ENCODE measurements at regions not wholly inside any gene's neighbourhood (a gene's known extent, or its start where the extent isn't known, plus 50 kb on each side); places are given as distances from the start of the nearest gene placed in this dataset.

DNA sequence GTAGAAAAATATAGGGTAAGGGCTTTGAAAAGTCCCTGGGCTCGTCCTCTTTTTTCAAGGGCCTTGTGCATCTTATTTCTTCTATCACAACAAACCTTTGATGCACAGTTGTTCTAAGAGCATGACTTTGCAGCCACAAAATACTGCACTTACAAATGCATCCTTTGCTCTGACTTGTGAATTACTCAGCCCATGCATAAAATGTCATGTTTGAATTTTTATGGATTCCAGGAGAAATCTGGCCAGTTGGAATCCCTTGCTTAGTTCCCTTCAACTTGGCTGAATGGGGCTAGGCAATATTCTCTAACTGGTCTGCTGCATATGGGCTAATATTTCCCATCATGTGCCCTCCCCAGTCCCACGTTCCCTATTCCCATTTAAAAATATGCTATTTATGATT is 523.9 kb upstream of the RGMA start:
- Histone ChIP-seq H3K27ac (no peak overlapping the region), H3K9me3 (no peaks in the 10 kb centered on the region), H3K4me1 (no peaks in the 10 kb centered on the region), H3K4me3 (no peak overlapping the region), H3K27me3 (no peaks in the 10 kb centered on the region), H3K36me3 (ENCODE audit: low read depth, missing control alignments) (no peaks in the 10 kb centered on the region)
- 83 to 84% methylated on average over 2 of the region's 2 CpGs for WGBS, 2 donors
- intact Hi-C loops (cut with DNase I; ENCODE audit: low total_unique reads), result no loop called here
- DNase-seq, result no peak
- TF ChIP-seq POLR2A (IDR thresholded peaks at IDR 0.05), result no peak
- TF ChIP-seq, protein P1, sequence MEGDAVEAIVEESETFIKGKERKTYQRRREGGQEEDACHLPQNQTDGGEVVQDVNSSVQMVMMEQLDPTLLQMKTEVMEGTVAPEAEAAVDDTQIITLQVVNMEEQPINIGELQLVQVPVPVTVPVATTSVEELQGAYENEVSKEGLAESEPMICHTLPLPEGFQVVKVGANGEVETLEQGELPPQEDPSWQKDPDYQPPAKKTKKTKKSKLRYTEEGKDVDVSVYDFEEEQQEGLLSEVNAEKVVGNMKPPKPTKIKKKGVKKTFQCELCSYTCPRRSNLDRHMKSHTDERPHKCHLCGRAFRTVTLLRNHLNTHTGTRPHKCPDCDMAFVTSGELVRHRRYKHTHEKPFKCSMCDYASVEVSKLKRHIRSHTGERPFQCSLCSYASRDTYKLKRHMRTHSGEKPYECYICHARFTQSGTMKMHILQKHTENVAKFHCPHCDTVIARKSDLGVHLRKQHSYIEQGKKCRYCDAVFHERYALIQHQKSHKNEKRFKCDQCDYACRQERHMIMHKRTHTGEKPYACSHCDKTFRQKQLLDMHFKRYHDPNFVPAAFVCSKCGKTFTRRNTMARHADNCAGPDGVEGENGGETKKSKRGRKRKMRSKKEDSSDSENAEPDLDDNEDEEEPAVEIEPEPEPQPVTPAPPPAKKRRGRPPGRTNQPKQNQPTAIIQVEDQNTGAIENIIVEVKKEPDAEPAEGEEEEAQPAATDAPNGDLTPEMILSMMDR (IDR thresholded peaks at IDR 0.05), result no peak

DNA sequence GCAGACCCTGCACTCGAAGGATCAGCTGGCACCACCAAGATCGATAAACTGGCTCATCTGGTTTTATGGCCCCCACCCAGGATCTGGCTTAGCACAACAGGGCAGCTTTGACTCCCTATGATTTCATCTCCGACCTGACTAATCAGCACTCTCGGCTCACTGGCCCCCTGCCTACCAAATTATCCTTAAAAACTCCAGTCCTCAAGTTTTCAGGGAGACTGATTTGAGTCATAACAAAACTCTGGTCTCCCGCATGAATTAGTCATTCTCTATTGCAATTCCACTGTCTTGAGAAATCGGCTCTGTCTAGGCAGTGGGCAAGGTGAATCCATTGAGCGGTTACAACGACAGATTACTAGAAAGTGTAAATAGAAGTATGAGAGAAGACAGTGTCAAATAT is 521.9 kb upstream of the RGMA start:
- intact Hi-C loops (cut with DNase I; ENCODE audit: low total_unique reads), result no loop called here

DNA sequence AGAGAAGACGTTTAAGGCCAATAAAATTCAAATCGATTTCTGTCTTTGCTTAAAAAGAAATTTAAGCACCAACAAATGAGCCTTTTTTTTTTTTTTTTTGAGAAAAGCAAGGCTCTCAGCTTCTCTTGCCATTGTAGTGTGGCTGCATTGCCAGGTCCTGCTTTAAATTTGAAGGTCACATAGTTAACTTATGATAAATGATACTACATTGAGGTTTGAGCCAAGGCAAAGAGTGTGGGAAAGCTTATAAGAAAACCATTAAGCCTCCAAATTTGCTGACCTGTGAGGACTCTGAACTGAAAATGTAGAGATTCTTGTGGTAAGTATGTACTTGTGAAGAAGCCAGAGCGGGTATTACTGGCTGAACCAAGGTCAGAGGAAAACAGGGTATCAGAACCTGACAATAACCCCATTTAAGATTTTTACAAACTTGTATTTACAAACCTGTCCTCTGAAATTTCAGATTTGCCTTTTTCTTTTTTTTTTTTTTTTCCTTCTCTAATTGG is 519.7 kb upstream of the RGMA start:
- 53 to 54% methylated on average over 3 of the region's 3 CpGs for WGBS, 2 donors
- Histone ChIP-seq H3K9me3 (no peaks in the 10 kb centered on the region), H3K36me3 (ENCODE audit: low read depth, missing control alignments) (no peaks in the 10 kb centered on the region), H3K27ac (no peak overlapping the region), H3K4me1 (no peaks in the 10 kb centered on the region), H3K27me3 (no peaks in the 10 kb centered on the region), H3K4me3 (no peak overlapping the region)
- TF ChIP-seq POLR2A (IDR thresholded peaks at IDR 0.05), result no peak
- TF ChIP-seq, protein P1 (IDR thresholded peaks at IDR 0.05), result no peak
- DNase-seq, result no peak
- intact Hi-C loops (cut with DNase I; ENCODE audit: low total_unique reads), result no loop called here

More for the DNA sequence above, 521.9 kb upstream of the RGMA start:
- Histone ChIP-seq H3K9me3 (no peaks in the 10 kb centered on the region), H3K27me3 (no peaks in the 10 kb centered on the region), H3K4me3 (no peak overlapping the region), H3K27ac (no peak overlapping the region), H3K4me1 (no peaks in the 10 kb centered on the region), H3K36me3 (ENCODE audit: low read depth, missing control alignments) (no peaks in the 10 kb centered on the region)
- DNase-seq, result no peak
- WGBS, 2 donors, result 89 to 98% methylated on average over 8 of the region's 8 CpGs
- TF ChIP-seq POLR2A (IDR thresholded peaks at IDR 0.05), result no peak
- TF ChIP-seq, protein P1 (IDR thresholded peaks at IDR 0.05), result no peak

DNA sequence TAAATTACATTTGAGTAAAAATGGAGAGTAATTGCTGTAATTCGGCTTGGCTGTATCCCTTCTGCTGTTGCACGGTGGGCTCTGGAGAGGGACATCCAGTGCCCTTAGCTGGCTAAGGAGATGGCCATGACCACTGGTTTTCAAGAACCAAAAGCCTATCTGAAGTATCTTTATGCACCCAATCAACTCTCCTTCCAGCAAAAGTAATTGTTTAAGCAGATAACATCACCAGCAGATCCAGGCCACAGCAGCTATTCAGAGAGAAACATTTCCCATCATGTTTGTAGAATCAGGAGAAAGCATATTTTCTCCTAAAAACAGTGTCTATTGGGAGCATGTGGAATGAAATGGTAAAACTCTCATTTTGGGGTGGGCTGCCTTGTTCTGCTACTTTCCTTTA is 514.5 kb upstream of the RGMA start:
- H3K4me1 ChIP-seq, result no peaks in the 10 kb centered on the region
- 86 to 87% methylated on average over 2 of the region's 2 CpGs for WGBS, 2 donors
- intact Hi-C loops (cut with DNase I; ENCODE audit: low total_unique reads), result no loop called here

DNA sequence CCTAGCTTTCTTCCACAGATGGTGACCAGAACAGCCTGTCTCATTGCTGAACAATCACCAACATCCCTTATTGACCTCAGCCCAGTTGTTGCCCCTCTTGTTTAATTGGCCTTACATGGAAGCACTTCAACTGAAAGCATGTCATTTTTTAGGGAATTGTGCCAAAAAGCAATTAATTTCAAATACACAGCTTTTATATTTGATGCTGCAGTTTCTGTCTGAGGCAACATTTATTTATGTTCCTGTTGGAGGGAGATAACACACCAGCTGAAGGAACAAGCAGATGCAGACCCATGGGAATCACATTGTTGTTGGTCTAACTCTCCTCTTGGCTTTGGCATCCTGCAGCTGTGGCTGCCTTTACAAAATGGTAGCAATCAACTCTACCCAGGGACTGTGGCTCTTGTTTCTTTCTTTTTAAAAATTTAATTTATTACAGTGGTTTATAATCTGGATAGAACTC is 498.1 kb upstream of the RGMA start:
- H3K4me1 ChIP-seq, result no peaks in the 10 kb centered on the region
- intact Hi-C loops (cut with DNase I; ENCODE audit: low total_unique reads), result no loop called here
- H3K27me3 ChIP-seq, result no peaks in the 10 kb centered on the region
- H3K4me3 ChIP-seq, result no peak overlapping the region
- DNase-seq, result no peak
- no peaks in the 10 kb centered on the region for H3K9me3 ChIP-seq
- H3K27ac ChIP-seq, result no peak overlapping the region
- H3K36me3 ChIP-seq (ENCODE audit: low read depth, missing control alignments), result no peaks in the 10 kb centered on the region
- TF ChIP-seq, protein P1 (IDR thresholded peaks at IDR 0.05), result no peak
- TF ChIP-seq POLR2A (IDR thresholded peaks at IDR 0.05), result no peak

More for the DNA sequence above, 514.5 kb upstream of the RGMA start:
- H3K4me3 ChIP-seq, result no peak overlapping the region
- H3K27me3 ChIP-seq, result no peaks in the 10 kb centered on the region
- TF ChIP-seq POLR2A (IDR thresholded peaks at IDR 0.05), result no peak
- TF ChIP-seq, protein P1 (IDR thresholded peaks at IDR 0.05), result no peak
- H3K36me3 ChIP-seq (ENCODE audit: low read depth, missing control alignments), result no peaks in the 10 kb centered on the region
- H3K27ac ChIP-seq, result no peak overlapping the region
- no peaks in the 10 kb centered on the region for H3K9me3 ChIP-seq
- no peak for DNase-seq

Measured in testis (tissue), 2 donors.